DMS153 treated with DMSO at 0.1 percent for 48 hours (cell line): ENCODE measurements at regions not wholly inside any gene's neighbourhood (a gene's known extent, or its start where the extent isn't known, plus 50 kb on each side); places are given as distances from the start of the nearest gene placed in this dataset.
"Not testable (repeated sequence)": the region's sequence is repeated elsewhere in the genome, so short reads cannot be mapped to it uniquely, and the experiment has no call there.

Experiments used
- DNase-seq: peaks from one replicate; lab custom pipeline; 2025; ENCODE audit not compliant: unreplicated experiment; lab: John Stamatoyannopoulos, UW

GRCh38 chr7:356087-356486 lies 66.1 kb downstream of the FOXL3 start:
- no peak for DNase-seq

DNA sequence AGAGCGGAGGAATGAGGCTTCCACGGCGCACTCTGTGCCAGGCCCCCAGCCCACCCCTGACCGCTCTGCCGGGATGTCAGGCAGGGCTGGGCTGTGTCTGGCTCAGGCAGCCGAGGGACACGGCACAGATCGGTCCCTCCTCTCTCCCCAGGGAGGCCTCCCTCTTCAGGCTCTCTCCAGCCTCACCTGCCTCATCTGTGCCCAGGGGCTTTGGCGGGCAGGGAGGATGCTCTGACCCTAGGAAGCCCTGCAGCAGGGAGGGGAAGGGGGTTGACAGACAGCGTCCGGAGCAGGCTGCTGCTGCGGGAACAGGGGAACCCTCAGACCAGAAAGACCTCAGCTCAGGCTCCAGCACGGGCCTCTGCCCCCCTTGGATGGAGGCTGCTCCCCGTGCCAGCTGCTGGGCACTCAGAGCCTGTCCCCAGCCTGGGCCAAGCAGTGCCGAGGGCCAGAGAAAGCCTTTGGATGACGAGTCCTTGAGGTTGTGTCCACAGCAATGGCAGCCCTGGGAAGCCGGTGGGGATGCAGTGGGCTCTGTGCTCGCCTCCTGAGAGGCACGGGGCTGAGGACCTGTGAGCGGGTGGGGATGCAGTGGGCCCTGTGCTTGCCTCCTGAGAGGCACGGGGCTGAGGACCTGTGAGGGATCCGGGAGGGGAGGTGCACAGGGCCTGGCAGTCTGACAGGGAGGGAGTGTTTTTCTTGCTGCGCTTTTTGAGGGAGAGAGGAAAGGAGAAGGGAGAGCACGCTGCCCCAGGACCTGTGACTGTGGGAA lies 66.9 kb downstream of the FOXL3 start:
- DNase-seq = no peak

DNA sequence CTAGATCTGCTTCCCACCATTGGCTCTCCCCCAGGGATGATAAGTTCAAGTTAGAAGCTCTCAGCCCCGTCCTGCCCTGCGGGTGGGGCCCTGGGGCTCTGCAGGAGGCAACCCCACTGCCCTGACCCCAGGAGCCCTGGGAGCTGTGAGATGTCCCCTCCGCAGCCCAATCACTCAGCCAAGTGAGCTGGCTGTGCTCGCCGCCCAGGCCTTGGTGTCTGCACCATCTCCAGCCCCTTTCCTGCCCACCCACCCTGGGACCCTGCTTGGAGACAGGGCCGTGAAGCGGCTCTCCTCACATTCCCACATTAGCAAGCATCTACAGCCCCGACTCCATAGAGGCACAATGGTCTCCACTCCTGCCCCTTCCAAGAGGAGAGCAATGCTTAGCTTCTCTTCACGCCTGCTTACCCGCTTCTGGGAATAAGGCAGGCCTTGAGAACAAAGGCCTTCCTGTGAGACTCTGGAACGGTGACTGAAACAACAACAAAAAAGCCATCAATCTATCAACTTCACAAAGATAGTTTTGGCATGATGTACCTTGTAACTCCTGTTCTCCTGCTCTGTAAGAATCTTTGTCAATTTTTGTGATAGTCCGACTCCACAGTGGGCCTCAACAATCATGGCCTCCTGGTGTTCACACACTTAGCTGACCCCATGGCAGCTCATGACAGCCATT lies 67.7 kb downstream of the FOXL3 start:
- no peak for DNase-seq

GRCh38 chr7:358352-358751 lies 68.4 kb downstream of the FOXL3 start:
- DNase-seq = no peak

DNA sequence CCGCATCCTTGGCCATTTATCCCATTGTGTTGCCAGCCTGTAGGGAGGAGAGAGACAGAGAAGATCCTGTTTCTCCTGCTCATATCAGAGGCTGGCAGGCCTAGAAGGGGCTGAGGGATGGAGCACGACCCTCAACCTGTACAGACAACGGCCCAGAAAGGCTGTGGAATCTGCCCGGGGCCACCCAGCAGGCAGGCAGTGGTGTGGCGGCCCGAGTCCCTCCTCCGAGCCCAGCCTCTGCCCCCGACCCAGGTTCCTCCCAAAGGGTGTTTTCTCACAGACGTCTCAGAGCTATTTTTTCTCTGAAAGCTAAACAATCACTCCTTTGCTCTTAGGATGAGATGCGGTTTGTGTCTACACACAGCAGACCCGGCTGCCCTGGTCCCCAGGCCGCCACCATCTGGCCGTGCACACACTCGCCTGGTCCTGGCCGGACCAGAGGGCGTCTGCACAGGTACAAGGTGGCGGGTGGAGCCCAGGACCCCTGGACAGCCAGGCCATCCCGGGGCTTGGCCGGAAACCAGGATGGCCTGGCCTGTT lies 69.3 kb downstream of the FOXL3 start:
- no peak for DNase-seq

- DNase-seq = no peak
Observed at GRCh38 chr7:359766-360361, 69.9 kb downstream of the FOXL3 start.

DNA sequence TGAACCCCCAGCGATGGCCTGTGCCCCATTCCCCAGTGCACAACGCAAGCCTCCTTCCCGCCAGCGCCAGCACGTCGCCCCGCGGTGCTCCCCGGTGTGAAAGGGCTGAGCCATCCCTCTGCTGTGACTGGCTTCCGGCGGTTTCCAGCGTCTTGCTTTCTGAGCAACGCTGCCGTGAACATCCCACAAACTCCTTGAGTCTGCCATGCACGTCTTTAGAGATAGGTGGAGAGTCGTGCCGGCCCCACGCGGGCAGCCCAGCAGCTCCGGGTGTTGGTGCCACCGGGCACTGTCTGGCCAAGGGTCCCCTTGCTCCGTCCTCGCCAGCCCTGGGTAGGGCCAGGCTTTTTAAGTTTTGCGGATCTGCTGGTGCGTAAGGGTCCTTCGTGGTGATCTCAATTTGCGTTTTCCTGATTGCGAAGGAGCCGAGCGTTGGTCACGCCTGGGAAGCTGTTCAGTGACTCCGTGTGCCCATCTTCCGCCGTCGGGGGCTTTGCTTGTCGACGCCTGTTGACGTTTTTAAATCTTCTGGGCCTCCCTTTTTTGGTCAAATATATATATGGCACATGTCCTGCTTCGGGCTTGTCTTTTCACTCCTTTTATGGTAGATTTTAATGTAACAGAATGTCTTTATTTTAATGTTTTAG lies 70.6 kb downstream of the FOXL3 start:
- DNase-seq = no peak

GRCh38 chr7:361182-361581 lies 71.2 kb downstream of the FOXL3 start:
- DNase-seq = not testable (repeated sequence)

DNA sequence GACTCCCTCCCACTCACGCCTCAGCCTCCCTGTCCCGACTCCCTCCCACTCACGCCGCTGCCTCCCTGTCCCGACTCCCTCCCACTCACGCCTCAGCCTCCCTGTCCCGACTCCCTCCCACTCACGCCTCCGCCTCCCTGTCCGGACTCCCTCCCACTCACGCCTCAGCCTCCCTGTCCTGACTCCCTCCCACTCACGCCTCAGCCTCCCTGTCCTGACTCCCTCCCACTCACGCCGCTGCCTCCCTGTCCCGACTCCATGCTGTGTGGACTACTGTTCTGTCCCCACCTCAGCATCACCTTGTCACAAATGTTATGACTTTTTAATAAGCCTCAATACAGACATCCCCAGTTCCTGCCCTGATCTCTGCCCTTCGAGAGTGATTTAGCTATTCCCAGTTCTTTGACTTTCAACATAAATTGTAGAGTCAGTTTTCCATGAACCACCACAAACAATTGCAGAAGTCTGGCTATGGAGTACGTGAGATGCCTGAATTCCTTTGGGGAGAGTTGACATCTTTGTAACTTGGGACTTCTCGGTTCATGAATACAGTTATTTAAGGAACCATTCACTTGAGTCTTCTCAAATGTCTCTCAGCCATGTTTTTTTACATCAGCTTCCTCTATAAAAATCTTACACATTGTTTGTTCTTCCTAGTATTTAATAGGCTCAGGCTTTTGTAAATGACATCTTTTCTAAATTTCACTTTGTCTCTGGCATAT lies 71.9 kb downstream of the FOXL3 start:
- no peak for DNase-seq

- no peak for DNase-seq
Observed at GRCh38 chr7:362402-363096, 72.6 kb downstream of the FOXL3 start.

DNA sequence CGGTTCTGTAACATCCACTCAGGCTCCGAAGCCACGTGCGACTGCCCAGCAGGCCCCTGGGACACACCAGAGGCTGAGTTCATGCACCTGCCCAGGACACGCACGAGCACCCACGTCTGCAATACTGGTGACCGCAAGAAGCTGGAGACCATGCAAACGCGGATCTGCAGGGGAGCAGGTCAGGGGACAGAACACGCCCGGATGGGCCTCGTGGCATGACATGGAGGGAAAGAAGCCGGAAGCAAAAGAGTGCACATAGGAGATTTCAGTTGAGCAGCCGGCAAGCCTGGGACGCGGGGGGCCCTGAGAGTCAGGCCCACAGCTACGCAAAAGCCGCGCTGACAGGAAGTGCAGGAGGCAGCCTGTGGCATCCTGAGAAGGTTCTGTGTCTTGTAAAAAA lies 73.7 kb downstream of the FOXL3 start:
- no peak for DNase-seq

DNA sequence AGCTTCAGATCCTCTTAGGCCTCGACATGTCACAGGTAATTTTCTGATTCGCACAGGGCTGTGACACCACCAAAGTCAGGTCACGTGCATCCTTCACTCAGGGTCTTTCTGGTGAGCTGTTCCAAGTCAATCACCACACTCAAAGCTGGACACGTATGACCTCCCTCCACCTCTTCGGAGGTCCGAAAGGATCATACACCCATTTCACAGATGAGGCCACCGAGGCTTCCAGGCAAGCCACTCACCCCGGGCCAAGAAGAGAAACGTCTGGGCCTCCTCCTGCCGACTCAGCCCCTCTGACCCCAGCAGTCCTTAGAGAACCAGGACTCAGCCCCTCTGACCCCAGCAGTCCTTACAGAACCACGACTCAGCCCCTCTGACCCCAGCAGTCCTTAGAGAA lies 74.6 kb downstream of the FOXL3 start:
- no peak for DNase-seq

GRCh38 chr7:365593-365992 lies 75.6 kb downstream of the FOXL3 start:
- no peak for DNase-seq

- DNase-seq = no peak
Observed at GRCh38 chr7:366161-366803, 76.3 kb downstream of the FOXL3 start.

GRCh38 chr7:367351-367901 lies 77.5 kb downstream of the FOXL3 start:
- no peak for DNase-seq

DNA sequence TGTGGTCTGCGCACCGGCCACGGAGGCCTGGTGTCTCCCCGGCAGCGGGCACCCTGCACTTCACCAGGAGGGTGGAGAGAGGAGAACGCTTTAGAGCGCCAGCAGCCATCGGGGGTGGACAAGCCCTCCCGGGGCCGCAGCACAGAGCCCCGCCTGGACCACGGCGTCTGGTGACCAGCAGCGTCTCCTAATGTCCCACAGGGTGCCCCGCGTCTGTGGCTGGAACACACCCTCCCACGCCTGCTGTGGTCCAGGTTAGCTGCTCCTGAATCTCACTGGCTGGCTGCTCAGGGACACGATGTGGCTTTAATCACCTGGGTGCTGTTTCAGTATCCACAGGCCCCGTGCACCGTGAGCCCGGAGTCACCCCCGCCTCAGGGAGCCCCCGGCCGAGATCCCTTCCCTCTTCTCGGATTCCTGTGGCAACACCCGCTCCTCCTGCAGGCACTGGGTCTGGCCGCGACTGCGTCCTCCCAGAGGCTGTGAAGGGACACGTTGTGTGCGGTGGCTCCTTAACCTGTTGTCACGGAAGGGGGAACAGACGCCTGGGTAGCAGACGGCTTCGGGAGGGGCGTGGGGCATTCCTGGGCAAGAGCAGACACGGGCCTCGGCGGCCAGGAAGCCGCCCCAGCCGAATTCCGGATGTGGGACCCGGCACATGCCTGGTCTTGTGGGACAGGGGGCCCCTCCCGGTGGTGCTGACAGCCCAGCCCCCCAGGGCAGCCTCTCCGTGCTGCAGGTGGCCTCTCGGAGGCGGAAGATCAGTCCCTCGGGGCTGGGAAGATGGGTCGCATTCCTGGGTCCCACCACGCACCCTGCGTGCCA lies 78.9 kb downstream of the FOXL3 start:
- DNase-seq = no peak

GRCh38 chr7:369476-370258 lies 79.7 kb downstream of the FOXL3 start:
- no peak for DNase-seq

DNA sequence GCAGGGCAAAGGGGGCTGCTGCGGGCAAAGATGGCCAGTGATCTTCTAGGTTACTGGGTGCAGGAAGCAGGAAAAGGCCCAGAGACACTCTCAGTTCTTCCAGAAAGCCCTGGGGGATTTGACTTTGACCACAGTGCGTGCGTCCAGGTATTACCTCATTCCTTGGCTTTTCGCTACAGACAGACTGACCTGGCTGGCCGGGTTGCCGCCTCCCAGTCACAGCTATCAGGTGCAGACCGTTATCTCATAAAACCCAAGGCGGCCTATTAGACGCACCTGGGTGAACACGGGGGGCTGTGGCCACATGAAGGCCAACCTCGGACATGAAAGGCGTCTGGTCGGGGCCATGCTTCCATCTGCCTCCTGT lies 80.3 kb downstream of the FOXL3 start:
- DNase-seq = no peak
